H9 (cell line): ENCODE measurements at regions not wholly inside any gene's neighbourhood (a gene's known extent, or its start where the extent isn't known, plus 50 kb on each side); places are given as distances from the start of the nearest gene placed in this dataset.

Experiments used
- DNase-seq: peaks from one replicate; pipeline ENCODE4 v3.0.0-alpha.2; 2017
- H2AFZ ChIP-seq: one replicate; pipeline ENCODE4 v1.6.1; 2013; ENCODE audit warnings: mild to moderate bottlenecking, low read length, control low read depth, moderate library complexity
- H2AK5ac ChIP-seq: 2 replicates; pipeline ENCODE4 v1.6.1; 2013; ENCODE audit warnings: low read length, control low read depth, mixed read lengths; ENCODE audit not compliant: insufficient read length
- H2BK120ac ChIP-seq: one replicate; pipeline ENCODE4 v1.6.1; 2013; ENCODE audit warnings: low read depth, mild to moderate bottlenecking, low read length, control low read depth, inconsistent platforms; ENCODE audit not compliant: poor library complexity, severe bottlenecking
- H2BK12ac ChIP-seq: 2 replicates; pipeline ENCODE4 v1.6.1; 2013; ENCODE audit warnings: low read length, control low read depth, mixed read lengths, low read depth; ENCODE audit not compliant: insufficient read length
- H2BK15ac ChIP-seq: 2 replicates; pipeline ENCODE4 v1.6.1; 2013; ENCODE audit warnings: low read depth, low read length, control low read depth
- H2BK20ac ChIP-seq: one replicate; pipeline ENCODE4 v1.6.1; 2013; ENCODE audit warnings: low read depth, mild to moderate bottlenecking, low read length, control low read depth, inconsistent platforms; ENCODE audit not compliant: poor library complexity, severe bottlenecking
- H2BK5ac ChIP-seq: 2 replicates; pipeline ENCODE4 v1.6.1; 2013; ENCODE audit warnings: low read length, control low read depth, mixed read lengths; ENCODE audit not compliant: insufficient read length
- H3K14ac ChIP-seq: 2 replicates; pipeline ENCODE4 v1.6.1; 2013; ENCODE audit warnings: low read length, control low read depth; ENCODE audit not compliant: insufficient read depth
- H3K18ac ChIP-seq: 2 replicates; pipeline ENCODE4 v1.6.1; 2013; ENCODE audit warnings: low read depth, mild to moderate bottlenecking, mixed read lengths, low read length, control low read depth; ENCODE audit not compliant: insufficient read length
- H3K23ac ChIP-seq: 2 replicates; pipeline ENCODE4 v1.6.1; 2013; ENCODE audit warnings: low read length, control low read depth, mixed read lengths, low read depth; ENCODE audit not compliant: insufficient read length
- H3K23me2 ChIP-seq: 2 replicates; pipeline ENCODE4 v1.6.1; 2013; ENCODE audit warnings: low read depth, mild to moderate bottlenecking, mixed read lengths, low read length, control low read depth; ENCODE audit not compliant: insufficient read length, poor library complexity, severe bottlenecking
- H3K27ac ChIP-seq: 2 replicates; pipeline ENCODE4 v1.5.1; 2013; ENCODE audit warnings: low read length, control low read depth, mixed read lengths, low read depth; ENCODE audit not compliant: insufficient read length
- H3K27me3 ChIP-seq: 2 replicates; pipeline ENCODE4 v1.6.1; 2013; ENCODE audit warnings: low read length, control low read depth, inconsistent platforms; ENCODE audit not compliant: insufficient read depth
- H3K4ac ChIP-seq: 2 replicates; pipeline ENCODE4 v1.6.1; 2013; ENCODE audit warnings: low read depth, mild to moderate bottlenecking, control low read depth, inconsistent platforms, low read length, moderate library complexity
- H3K4me1 ChIP-seq: 2 replicates; pipeline ENCODE4 v1.6.1; 2013; ENCODE audit warnings: low read length, control low read depth, inconsistent platforms; ENCODE audit not compliant: insufficient read depth
- H3K4me2 ChIP-seq: 2 replicates; pipeline ENCODE4 v1.6.1; 2013; ENCODE audit warnings: low read length, control low read depth, mixed read lengths; ENCODE audit not compliant: insufficient read length, insufficient read depth
- H3K56ac ChIP-seq: 2 replicates; pipeline ENCODE4 v1.6.1; 2013; ENCODE audit warnings: low read depth, mild to moderate bottlenecking, mixed read lengths, low read length, control low read depth; ENCODE audit not compliant: insufficient read length
- H3K79me1 ChIP-seq: 2 replicates; pipeline ENCODE4 v1.6.1; 2013; ENCODE audit warnings: low read depth, mild to moderate bottlenecking, moderate library complexity, low read length, control low read depth, inconsistent platforms; ENCODE audit not compliant: insufficient read depth, poor library complexity, severe bottlenecking
- H3K79me2 ChIP-seq: 2 replicates; pipeline ENCODE4 v1.6.1; 2013; ENCODE audit warnings: low read length, control low read depth, inconsistent platforms; ENCODE audit not compliant: insufficient read depth
- H3K9ac ChIP-seq: 2 replicates; pipeline ENCODE4 v1.6.1; 2013; ENCODE audit warnings: low read length, control low read depth, mixed read lengths; ENCODE audit not compliant: insufficient read length; ENCODE audit errors: extremely low read depth
- H3K9me3 ChIP-seq: one replicate; pipeline ENCODE4 v1.6.1; 2013; ENCODE audit warnings: low read depth, low read length, inconsistent platforms; ENCODE audit not compliant: control insufficient read depth
- H3T11ph ChIP-seq: one replicate; pipeline ENCODE4 v1.6.1; 2013; ENCODE audit warnings: mild to moderate bottlenecking, low read length, control low read depth, inconsistent platforms
- H4K20me1 ChIP-seq: one replicate; pipeline ENCODE4 v1.6.1; 2013; ENCODE audit not compliant: control insufficient read depth, insufficient read length, insufficient read depth
- H4K5ac ChIP-seq: 2 replicates; pipeline ENCODE4 v1.6.1; 2013; ENCODE audit warnings: low read depth, mild to moderate bottlenecking, mixed read lengths, low read length, control low read depth; ENCODE audit not compliant: insufficient read length
- H4K8ac ChIP-seq: replicated peaks from 2 replicates; pipeline ENCODE4 v1.6.1; 2013; ENCODE audit warnings: low read length, control low read depth, mixed read lengths, low read depth; ENCODE audit not compliant: insufficient read length
- H4K91ac ChIP-seq: 2 replicates; pipeline ENCODE4 v1.6.1; 2013; ENCODE audit warnings: low read depth, mild to moderate bottlenecking, moderate library complexity, mixed read lengths, low read length, control low read depth; ENCODE audit not compliant: insufficient read length
- H3K27ac Mint-ChIP-seq, 3 experiments: 2 replicates in 2 of 3; 3 replicates in 1 of 3; pipeline ENCODE4 v1.8.0; 2020 to 2021; ENCODE audit warnings: mixed read lengths in 3 of 3, mild to moderate bottlenecking in 1 of 3, moderate library complexity in 1 of 3
- H3K27me3 Mint-ChIP-seq: 2 replicates; pipeline ENCODE4 v1.8.0; 2021; ENCODE audit warnings: low read depth, mild to moderate bottlenecking, moderate library complexity, mixed read lengths
- H3K36me3 Mint-ChIP-seq, 3 experiments: 2 replicates in 2 of 3; 3 replicates in 1 of 3; pipeline ENCODE4 v1.8.0; 2020 to 2021; ENCODE audit warnings: low read depth in 3 of 3, mixed read lengths in 3 of 3; ENCODE audit not compliant: insufficient read depth in 1 of 3
- H3K4me1 Mint-ChIP-seq, 2 experiments: 2 replicates each; pipeline ENCODE4 v1.8.0; 2020; ENCODE audit warnings: mixed read lengths in 2 of 2
- H3K4me3 Mint-ChIP-seq, 2 experiments: 2 replicates in 1 of 2; 3 replicates in 1 of 2; pipeline ENCODE4 v1.8.0; 2020 to 2021; ENCODE audit warnings: mild to moderate bottlenecking in 2 of 2, mixed read lengths in 2 of 2, moderate library complexity in 1 of 2
- H3K9me3 Mint-ChIP-seq, 2 experiments: 2 replicates in 1 of 2; 3 replicates in 1 of 2; pipeline ENCODE4 v1.8.0; 2020; ENCODE audit warnings: mild to moderate bottlenecking in 2 of 2, mixed read lengths in 2 of 2, moderate library complexity in 1 of 2
- WGBS: extraction: QIAGEN DNeasy Blood & Tissue Kit; methylation state at CpG from one replicate; pipeline ENCODE4 v1.1.7; 2013; ENCODE audit warnings: missing lambda C conversion rate, low lambda C conversion rate, mixed read lengths; ENCODE audit not compliant: insufficient read length; ENCODE audit errors: extremely low coverage; 5-methylcytosine and 5-hydroxymethylcytosine counted together
- TF ChIP-seq, protein P1 (sequence below): fragments of 200-600 bp; sonication (generic); conservative IDR thresholded peaks from 3 replicates; pipeline ENCODE4 v1.8.0; 2021; ENCODE audit warnings: antibody characterized with exemption, mild to moderate bottlenecking

DNA sequence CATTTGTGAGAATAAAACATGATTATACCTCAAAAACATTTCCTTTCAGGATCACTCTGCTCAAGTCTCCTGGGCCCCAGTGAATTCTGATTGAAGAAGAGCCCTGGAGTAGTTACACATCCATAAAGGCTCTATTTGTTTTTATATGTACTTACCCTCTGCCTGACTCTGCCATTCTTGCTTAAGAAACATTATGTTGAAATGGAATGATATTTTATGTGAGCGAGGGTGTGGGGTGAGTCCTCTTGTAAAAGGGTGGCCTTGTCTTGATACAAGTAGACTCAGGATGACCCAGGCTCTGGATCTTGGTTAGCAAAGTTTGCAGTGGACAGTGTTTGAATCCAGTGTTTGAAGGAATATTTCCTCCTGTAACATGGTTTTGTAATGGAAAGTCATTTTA lies 215.4 kb upstream of the PREP start:
- no peak overlapping the region for H2BK120ac ChIP-seq
- no peak overlapping the region for H3K18ac ChIP-seq
- H3K23ac ChIP-seq, result no peak overlapping the region
- H3K4me1 ChIP-seq, result no peaks in the 10 kb centered on the region
- Mint-ChIP-seq H3K4me3 (no peak overlapping the region), H3K36me3 (peaks cover 4 to 8% (median 6%) of the 10 kb centered on the region in 3 experiments), H3K9me3 (peaks cover 6 to 7% of the 10 kb centered on the region in 2 experiments; a peak in 4 of 5 replicates), H3K27ac (no peak overlapping the region), H3K4me1 (no peaks in the 10 kb centered on the region), H3K27me3 (no peaks in the 10 kb centered on the region)
- DNase-seq, result no peak
- no peak overlapping the region for H3K4me2 ChIP-seq
- no peak overlapping the region for H3K14ac ChIP-seq
- no peak overlapping the region for H3K4ac ChIP-seq
- H3T11ph ChIP-seq, result no peak overlapping the region
- H4K20me1 ChIP-seq, result no peaks in the 10 kb centered on the region
- no peak overlapping the region for H2BK5ac ChIP-seq
- H2AK5ac ChIP-seq, result no peak overlapping the region
- no peaks in the 10 kb centered on the region for H3K9me3 ChIP-seq
- H3K27ac ChIP-seq, result no peak overlapping the region
- H2BK20ac ChIP-seq, result no peak overlapping the region
- H3K79me1 ChIP-seq, result no peaks in the 10 kb centered on the region
- no peak overlapping the region for H3K9ac ChIP-seq
- H4K8ac ChIP-seq, result no peak overlapping the region
- no peaks in the 10 kb centered on the region for H3K23me2 ChIP-seq
- H3K56ac ChIP-seq, result no peak overlapping the region
- no peak overlapping the region for H2AFZ ChIP-seq
- no peak overlapping the region for H2BK15ac ChIP-seq
- H4K5ac ChIP-seq, result no peak overlapping the region
- no peaks in the 10 kb centered on the region for H3K27me3 ChIP-seq
- no peak overlapping the region for H2BK12ac ChIP-seq
- TF ChIP-seq, protein P1, sequence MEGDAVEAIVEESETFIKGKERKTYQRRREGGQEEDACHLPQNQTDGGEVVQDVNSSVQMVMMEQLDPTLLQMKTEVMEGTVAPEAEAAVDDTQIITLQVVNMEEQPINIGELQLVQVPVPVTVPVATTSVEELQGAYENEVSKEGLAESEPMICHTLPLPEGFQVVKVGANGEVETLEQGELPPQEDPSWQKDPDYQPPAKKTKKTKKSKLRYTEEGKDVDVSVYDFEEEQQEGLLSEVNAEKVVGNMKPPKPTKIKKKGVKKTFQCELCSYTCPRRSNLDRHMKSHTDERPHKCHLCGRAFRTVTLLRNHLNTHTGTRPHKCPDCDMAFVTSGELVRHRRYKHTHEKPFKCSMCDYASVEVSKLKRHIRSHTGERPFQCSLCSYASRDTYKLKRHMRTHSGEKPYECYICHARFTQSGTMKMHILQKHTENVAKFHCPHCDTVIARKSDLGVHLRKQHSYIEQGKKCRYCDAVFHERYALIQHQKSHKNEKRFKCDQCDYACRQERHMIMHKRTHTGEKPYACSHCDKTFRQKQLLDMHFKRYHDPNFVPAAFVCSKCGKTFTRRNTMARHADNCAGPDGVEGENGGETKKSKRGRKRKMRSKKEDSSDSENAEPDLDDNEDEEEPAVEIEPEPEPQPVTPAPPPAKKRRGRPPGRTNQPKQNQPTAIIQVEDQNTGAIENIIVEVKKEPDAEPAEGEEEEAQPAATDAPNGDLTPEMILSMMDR, result no peak
- WGBS, result no CpG with 5 or more reads among the region's 1 CpG
- H4K91ac ChIP-seq, result no peak overlapping the region
- no peaks in the 10 kb centered on the region for H3K79me2 ChIP-seq
